T-helper 1 cell treated with Interleukin-12 subunit alpha and Interleukin-12 subunit beta and Interleukin-4 antibody, amounts not matched to agents 30 μg/mL and 1 μg/mL, for 36 hours (primary cell): ENCODE measurements at regions not wholly inside any gene's neighbourhood (a gene's known extent, or its start where the extent isn't known, plus 50 kb on each side); places are given as distances from the start of the nearest gene placed in this dataset.

Source experiments
- H3K27ac Mint-ChIP-seq: one replicate; pipeline ENCODE4 v1.8.0; 2021; ENCODE audit warnings: mild to moderate bottlenecking, mixed read lengths
- H3K27me3 Mint-ChIP-seq: one replicate; pipeline ENCODE4 v1.8.0; 2021; ENCODE audit warnings: low read depth, mixed read lengths
- H3K36me3 Mint-ChIP-seq: one replicate; pipeline ENCODE4 v1.8.0; 2021; ENCODE audit warnings: low read depth, mixed read lengths
- H3K4me1 Mint-ChIP-seq: one replicate; pipeline ENCODE4 v1.8.0; 2021; ENCODE audit warnings: low read depth, mixed read lengths
- H3K4me3 Mint-ChIP-seq: one replicate; pipeline ENCODE4 v1.8.0; 2021; ENCODE audit warnings: mild to moderate bottlenecking, moderate library complexity, mixed read lengths
- H3K9me3 Mint-ChIP-seq: one replicate; pipeline ENCODE4 v1.8.0; 2021; ENCODE audit warnings: mixed read lengths

- no peaks in the 10 kb centered on the region for H3K27me3 Mint-ChIP-seq
- H3K9me3 Mint-ChIP-seq = no peaks in the 10 kb centered on the region
- no peak overlapping the region for H3K4me3 Mint-ChIP-seq
- H3K27ac Mint-ChIP-seq = no peak overlapping the region
- no peaks in the 10 kb centered on the region for H3K4me1 Mint-ChIP-seq
- H3K36me3 Mint-ChIP-seq = no peaks in the 10 kb centered on the region
These were observed 141.8 kb downstream of the ZPLD1 start for GRCh38 chr3:102576651-102577050.

DNA sequence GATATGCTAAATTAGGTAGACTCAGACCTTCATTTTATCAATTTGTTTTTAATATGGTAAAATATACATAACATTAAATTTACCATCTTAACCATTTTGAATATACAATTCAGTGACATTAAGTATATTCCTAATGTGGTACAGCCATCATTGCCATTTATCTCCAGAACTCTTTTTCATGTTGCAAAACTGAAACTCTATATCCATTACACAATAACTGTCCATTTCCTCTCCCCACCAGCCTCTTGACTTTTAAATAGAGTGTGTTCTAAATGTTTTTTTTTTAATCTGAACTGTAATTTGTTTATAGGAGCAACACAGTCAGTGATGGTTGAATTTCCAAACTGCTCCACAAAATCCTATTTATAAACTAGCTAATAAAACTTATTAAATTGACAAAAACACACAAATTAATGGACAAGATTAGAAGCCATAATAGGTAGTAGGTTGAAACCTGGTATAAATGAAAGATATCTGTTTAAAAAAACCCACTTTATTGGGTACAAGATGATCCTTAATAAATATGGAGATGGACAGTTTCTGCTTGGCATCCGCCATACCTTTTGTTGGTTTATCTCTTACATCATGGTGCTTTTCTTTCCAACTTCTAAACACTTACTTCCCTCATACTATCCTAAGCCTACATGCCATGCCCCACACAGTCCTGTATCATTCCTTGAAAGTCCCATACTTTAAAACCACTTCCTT is 142.4 kb downstream of the ZPLD1 start:
- Mint-ChIP-seq H3K27ac (no peak overlapping the region), H3K36me3 (no peaks in the 10 kb centered on the region), H3K4me1 (no peaks in the 10 kb centered on the region), H3K4me3 (no peak overlapping the region), H3K9me3 (no peaks in the 10 kb centered on the region), H3K27me3 (no peaks in the 10 kb centered on the region)

- Mint-ChIP-seq H3K4me3 (no peak overlapping the region), H3K27me3 (no peaks in the 10 kb centered on the region), H3K4me1 (no peaks in the 10 kb centered on the region), H3K9me3 (no peaks in the 10 kb centered on the region), H3K27ac (no peak overlapping the region), H3K36me3 (no peaks in the 10 kb centered on the region)
These were observed 145.9 kb downstream of the ZPLD1 start for GRCh38 chr3:102580760-102581159.

- H3K36me3 Mint-ChIP-seq = no peaks in the 10 kb centered on the region
- no peaks in the 10 kb centered on the region for H3K27me3 Mint-ChIP-seq
- no peaks in the 10 kb centered on the region for H3K4me1 Mint-ChIP-seq
- no peaks in the 10 kb centered on the region for H3K9me3 Mint-ChIP-seq
- no peak overlapping the region for H3K4me3 Mint-ChIP-seq
- H3K27ac Mint-ChIP-seq = no peak overlapping the region
These were observed 151.7 kb downstream of the ZPLD1 start for GRCh38 chr3:102586485-102586884.

DNA sequence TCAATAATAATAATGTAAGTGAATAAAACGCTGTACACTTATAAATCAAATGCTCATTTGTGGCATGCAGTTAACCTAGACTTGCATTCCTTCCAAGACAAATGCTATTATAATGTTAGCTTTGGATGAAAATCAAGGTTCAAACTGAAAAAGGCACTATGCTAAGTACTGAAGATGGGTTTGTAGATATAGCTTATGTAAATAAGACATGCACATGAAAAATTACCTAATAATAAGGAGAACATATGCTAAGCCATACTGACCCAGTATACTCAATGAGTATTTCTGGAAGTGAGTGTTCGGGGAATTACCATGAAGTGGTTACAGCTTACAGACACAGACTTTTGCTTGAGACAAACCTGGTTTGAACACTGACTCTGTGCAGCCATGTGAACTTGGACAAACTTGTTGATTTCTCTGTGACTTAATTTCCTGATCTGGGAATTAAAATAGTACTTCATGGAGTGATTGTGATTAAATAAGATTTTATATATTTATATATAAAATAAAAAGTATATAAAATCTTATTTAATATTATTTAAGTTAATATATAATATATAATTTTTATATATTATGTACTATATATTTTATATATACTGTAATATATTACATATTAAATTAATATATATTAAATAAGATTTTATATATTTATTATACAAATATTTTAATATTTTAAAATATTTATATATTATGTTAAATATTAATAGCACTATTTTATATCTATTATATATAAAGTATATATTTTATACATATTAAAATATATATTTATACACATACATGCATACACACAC is 159.2 kb downstream of the ZPLD1 start:
- Mint-ChIP-seq H3K27me3 (no peaks in the 10 kb centered on the region), H3K27ac (no peak overlapping the region), H3K9me3 (no peaks in the 10 kb centered on the region), H3K4me1 (no peaks in the 10 kb centered on the region), H3K4me3 (no peak overlapping the region), H3K36me3 (no peaks in the 10 kb centered on the region)

DNA sequence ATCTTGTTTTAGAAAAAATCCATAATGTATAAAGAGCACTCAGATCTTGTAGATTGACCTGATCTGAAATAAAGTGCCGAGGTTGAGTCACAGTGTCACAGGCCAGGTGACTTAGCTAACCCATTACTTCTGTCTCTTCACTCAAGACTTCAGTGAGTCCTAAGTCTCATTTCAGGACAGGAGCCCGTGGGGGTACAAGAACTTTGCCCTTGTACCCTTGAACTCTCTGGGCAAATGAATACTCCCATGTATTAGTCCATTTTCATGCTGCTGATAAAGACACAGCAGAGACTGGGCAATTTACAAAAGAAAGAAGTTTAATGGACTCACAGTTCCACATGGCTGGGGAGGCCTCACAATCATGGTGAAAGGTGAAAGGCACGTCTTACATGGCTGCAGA is 160.2 kb downstream of the ZPLD1 start:
- no peak overlapping the region for H3K4me3 Mint-ChIP-seq
- H3K4me1 Mint-ChIP-seq = no peaks in the 10 kb centered on the region
- no peaks in the 10 kb centered on the region for H3K9me3 Mint-ChIP-seq
- H3K27me3 Mint-ChIP-seq = no peaks in the 10 kb centered on the region
- H3K36me3 Mint-ChIP-seq = no peaks in the 10 kb centered on the region
- H3K27ac Mint-ChIP-seq = no peak overlapping the region

DNA sequence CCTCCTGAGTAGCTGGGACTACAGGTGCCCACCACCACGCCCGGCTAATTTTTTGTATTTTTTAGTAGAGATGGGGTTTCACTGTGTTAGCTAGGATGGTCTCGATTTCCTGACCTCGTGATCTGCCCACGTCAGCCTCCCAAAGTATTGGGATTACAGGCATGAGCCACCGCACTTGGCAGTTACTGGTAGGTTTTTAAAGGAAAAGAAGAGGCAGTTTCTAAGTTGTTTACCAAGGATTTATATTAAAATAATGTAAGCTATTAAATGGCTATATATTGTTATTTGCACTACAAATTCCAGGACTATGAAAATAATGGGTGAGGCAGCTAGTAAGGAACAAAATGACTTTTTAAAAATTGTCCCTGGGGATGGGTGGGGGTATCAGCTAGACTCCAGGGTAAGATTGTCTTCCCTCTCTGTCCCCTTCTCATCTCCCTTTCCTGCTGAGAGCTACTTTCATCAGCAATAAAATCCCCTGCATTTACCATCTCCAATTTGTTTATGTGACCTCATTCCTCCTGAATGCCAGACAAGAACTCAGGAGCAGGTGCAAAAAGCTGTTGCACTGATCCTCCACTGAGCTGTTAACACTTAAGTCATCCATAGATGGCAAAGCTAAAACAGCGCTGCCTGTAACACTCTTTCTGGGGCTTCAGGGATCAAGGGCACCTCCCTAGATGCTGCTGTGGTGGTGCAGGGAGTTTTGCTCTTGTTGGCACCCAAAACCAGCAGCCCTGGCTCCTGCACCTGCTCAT is 165.2 kb downstream of the ZPLD1 start:
- Mint-ChIP-seq H3K4me3 (no peak overlapping the region), H3K27ac (no peak overlapping the region), H3K27me3 (no peaks in the 10 kb centered on the region), H3K9me3 (no peaks in the 10 kb centered on the region), H3K36me3 (no peaks in the 10 kb centered on the region), H3K4me1 (no peaks in the 10 kb centered on the region)

GRCh38 chr3:102605153-102605552 is 170.3 kb downstream of the ZPLD1 start:
- Mint-ChIP-seq H3K36me3 (no peaks in the 10 kb centered on the region), H3K27ac (no peak overlapping the region), H3K9me3 (no peaks in the 10 kb centered on the region), H3K27me3 (no peaks in the 10 kb centered on the region), H3K4me3 (no peak overlapping the region), H3K4me1 (no peaks in the 10 kb centered on the region)

DNA sequence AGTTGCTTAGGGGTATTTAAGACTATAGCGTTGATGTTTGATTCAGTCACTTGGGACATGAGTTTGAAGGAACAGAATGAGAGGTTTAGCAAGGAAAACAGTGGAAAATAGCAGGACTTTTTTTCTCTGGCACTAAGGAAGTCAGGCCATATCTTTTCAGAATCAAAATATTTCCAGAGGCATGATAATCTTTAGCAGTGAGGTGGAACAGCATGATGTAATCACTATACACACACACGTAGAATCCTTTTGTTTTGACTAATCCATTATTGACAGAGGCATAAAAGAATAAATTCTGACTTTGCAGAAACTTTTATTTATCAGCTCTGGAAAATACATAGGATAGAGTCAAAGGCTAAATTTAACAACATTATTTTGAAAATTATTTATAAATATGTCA is 174.1 kb downstream of the ZPLD1 start:
- Mint-ChIP-seq H3K27ac (no peak overlapping the region), H3K36me3 (no peaks in the 10 kb centered on the region), H3K4me3 (no peak overlapping the region), H3K4me1 (no peaks in the 10 kb centered on the region), H3K27me3 (no peaks in the 10 kb centered on the region), H3K9me3 (no peaks in the 10 kb centered on the region)

DNA sequence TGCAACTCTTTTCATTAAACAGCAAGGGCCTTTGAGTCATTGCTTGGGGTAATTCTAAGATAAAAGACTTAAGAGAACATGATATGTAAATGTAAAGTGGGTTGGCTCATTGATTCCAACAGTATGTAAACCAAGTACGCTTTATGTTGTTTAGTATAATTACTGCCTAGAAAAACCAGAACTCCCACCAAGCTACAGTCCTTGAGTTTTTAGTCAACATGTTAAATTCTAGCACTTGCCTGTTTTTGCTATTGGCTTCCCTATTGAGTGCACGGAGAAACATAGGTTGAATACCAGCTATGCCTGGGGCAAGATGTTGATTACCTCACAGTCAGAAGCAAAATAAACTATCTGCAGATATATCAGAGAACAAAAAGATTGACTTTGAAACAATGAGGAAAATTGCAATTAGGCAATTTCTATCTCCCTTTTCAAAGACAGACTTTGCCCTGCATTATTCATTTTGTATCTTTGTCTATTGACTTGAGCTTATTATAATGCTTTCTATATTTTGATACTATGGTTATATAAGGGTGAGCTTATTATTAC is 179.3 kb downstream of the ZPLD1 start:
- no peak overlapping the region for H3K4me3 Mint-ChIP-seq
- H3K36me3 Mint-ChIP-seq = no peaks in the 10 kb centered on the region
- no peaks in the 10 kb centered on the region for H3K4me1 Mint-ChIP-seq
- no peaks in the 10 kb centered on the region for H3K9me3 Mint-ChIP-seq
- H3K27ac Mint-ChIP-seq = no peak overlapping the region
- no peaks in the 10 kb centered on the region for H3K27me3 Mint-ChIP-seq

GRCh38 chr3:102614585-102614984 is 179.8 kb downstream of the ZPLD1 start:
- Mint-ChIP-seq H3K36me3 (no peaks in the 10 kb centered on the region), H3K9me3 (no peaks in the 10 kb centered on the region), H3K27me3 (no peaks in the 10 kb centered on the region), H3K4me3 (no peak overlapping the region), H3K27ac (no peak overlapping the region), H3K4me1 (no peaks in the 10 kb centered on the region)

DNA sequence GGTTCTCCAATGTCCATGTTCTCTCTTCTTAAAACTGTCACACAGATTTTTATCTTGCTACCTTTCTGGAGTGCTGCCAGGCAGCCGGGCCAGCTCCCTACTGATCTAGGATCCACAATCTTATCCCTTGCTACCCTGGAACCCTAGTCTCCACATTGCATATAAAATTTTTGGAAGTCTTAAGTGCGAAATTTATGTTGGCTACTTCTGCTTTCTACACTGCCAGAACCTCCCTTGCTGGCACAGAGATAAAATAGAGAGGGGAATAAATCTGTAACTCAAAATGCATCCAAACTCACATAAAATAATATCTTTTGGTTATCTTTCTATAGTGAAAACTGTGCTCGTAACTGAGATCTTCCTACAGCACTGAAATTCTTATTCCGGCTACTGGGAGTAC is 182.6 kb downstream of the ZPLD1 start:
- Mint-ChIP-seq H3K36me3 (no peaks in the 10 kb centered on the region), H3K27me3 (no peaks in the 10 kb centered on the region), H3K4me3 (no peak overlapping the region), H3K9me3 (no peaks in the 10 kb centered on the region), H3K27ac (no peak overlapping the region), H3K4me1 (no peaks in the 10 kb centered on the region)

- no peaks in the 10 kb centered on the region for H3K4me1 Mint-ChIP-seq
- H3K27ac Mint-ChIP-seq = no peak overlapping the region
- no peaks in the 10 kb centered on the region for H3K9me3 Mint-ChIP-seq
- H3K4me3 Mint-ChIP-seq = no peak overlapping the region
- no peaks in the 10 kb centered on the region for H3K27me3 Mint-ChIP-seq
- no peaks in the 10 kb centered on the region for H3K36me3 Mint-ChIP-seq
These were observed 184.5 kb downstream of the ZPLD1 start for GRCh38 chr3:102619361-102619760.

- Mint-ChIP-seq H3K9me3 (no peaks in the 10 kb centered on the region), H3K4me1 (no peaks in the 10 kb centered on the region), H3K4me3 (no peak overlapping the region), H3K27me3 (no peaks in the 10 kb centered on the region), H3K36me3 (no peaks in the 10 kb centered on the region), H3K27ac (no peak overlapping the region)
These were observed 195.1 kb downstream of the ZPLD1 start for GRCh38 chr3:102629943-102630342.

GRCh38 chr3:102630531-102630930 is 195.7 kb downstream of the ZPLD1 start:
- no peak overlapping the region for H3K4me3 Mint-ChIP-seq
- H3K4me1 Mint-ChIP-seq = no peaks in the 10 kb centered on the region
- no peak overlapping the region for H3K27ac Mint-ChIP-seq
- no peaks in the 10 kb centered on the region for H3K27me3 Mint-ChIP-seq
- H3K9me3 Mint-ChIP-seq = no peaks in the 10 kb centered on the region
- no peaks in the 10 kb centered on the region for H3K36me3 Mint-ChIP-seq
